Naive thymus-derived CD4-positive, alpha-beta T cell (primary cell): ENCODE measurements at regions not wholly inside any gene's neighbourhood (a gene's known extent, or its start where the extent isn't known, plus 50 kb on each side); places are given as distances from the start of the nearest gene placed in this dataset.

Source experiments
- ATAC-seq: fragments of 150-1000 bp; cut with Tn5 transposase; 2 replicates; pipeline ENCODE4 v1.10.0; 2021; ENCODE audit warnings: mild to moderate bottlenecking, moderate library complexity
- CTCF ChIA-PET: fragments of 350-600 bp; sonication (Branson Sonifier 250); formaldehyde crosslinking; loops from one replicate; lab custom pipeline; 2021; ENCODE audit warnings: antibody characterized with exemption; lab: Charles Lee
- POLR2A ChIA-PET: fragments of 350-600 bp; sonication (Branson Sonifier 250); formaldehyde crosslinking; loops from one replicate; lab custom pipeline; 2021; ENCODE audit warnings: antibody characterized with exemption, inconsistent platforms; lab: Charles Lee
- DNase-seq, 9 donors: peaks; one replicate each; pipeline versions ENCODE4 v3.0.0 to v3.0.0-alpha.2; 2020 to 2022; ENCODE audit warnings: mixed read lengths in 1 of 9
- H3K27ac ChIP-seq: one replicate; pipeline ENCODE4 v1.7.0; 2013; ENCODE audit warnings: mild to moderate bottlenecking, low read depth, low read length, moderate library complexity
- H3K27me3 ChIP-seq, 2 donors: one replicate each; pipeline ENCODE4 v1.7.0; 2013; ENCODE audit warnings: low read length in 2 of 2, mild to moderate bottlenecking in 2 of 2, moderate library complexity in 2 of 2; ENCODE audit not compliant: control insufficient read depth in 2 of 2, insufficient read depth in 2 of 2
- H3K36me3 ChIP-seq, 3 experiments: 1 replicate in 2 of 3; 2 replicates in 1 of 3; pipeline ENCODE4 v1.7.0; 2013; ENCODE audit warnings: low read length in 3 of 3, mild to moderate bottlenecking in 3 of 3, moderate library complexity in 1 of 3; ENCODE audit not compliant: insufficient read depth in 3 of 3, control insufficient read depth in 2 of 3
- H3K4me1 ChIP-seq, 2 donors: one replicate each; pipeline ENCODE4 v1.7.0; 2013; ENCODE audit warnings: low read length in 2 of 2, mild to moderate bottlenecking in 2 of 2, moderate library complexity in 1 of 2; ENCODE audit not compliant: control insufficient read depth in 2 of 2, insufficient read depth in 2 of 2
- H3K4me3 ChIP-seq: 2 replicates; pipeline ENCODE4 v1.7.0; 2013; ENCODE audit warnings: mild to moderate bottlenecking, low read length
- H3K9me3 ChIP-seq, 3 experiments: 1 replicate in 2 of 3; 2 replicates in 1 of 3; pipeline ENCODE4 v1.7.0; 2013; ENCODE audit warnings: low read length in 3 of 3; ENCODE audit not compliant: control insufficient read depth in 2 of 3
- H3K27ac Mint-ChIP-seq, 9 donors: one replicate each; pipeline ENCODE4 v1.8.0; 2020 to 2022; ENCODE audit warnings: mixed read lengths in 9 of 9, mild to moderate bottlenecking in 8 of 9, moderate library complexity in 5 of 9, inconsistent platforms in 2 of 9
- H3K27me3 Mint-ChIP-seq, 5 donors: one replicate each; pipeline ENCODE4 v1.8.0; 2021 to 2022; ENCODE audit warnings: mixed read lengths in 5 of 5, mild to moderate bottlenecking in 1 of 5
- H3K36me3 Mint-ChIP-seq, 5 donors: one replicate each; pipeline ENCODE4 v1.8.0; 2020 to 2022; ENCODE audit warnings: mixed read lengths in 5 of 5, mild to moderate bottlenecking in 3 of 5, inconsistent platforms in 1 of 5
- H3K4me1 Mint-ChIP-seq, 7 donors: one replicate each; pipeline ENCODE4 v1.8.0; 2020 to 2022; ENCODE audit warnings: mixed read lengths in 7 of 7, mild to moderate bottlenecking in 3 of 7, inconsistent platforms in 1 of 7
- H3K4me3 Mint-ChIP-seq, 10 donors: one replicate each; pipeline ENCODE4 v1.8.0; 2020 to 2022; ENCODE audit warnings: mild to moderate bottlenecking in 10 of 10, mixed read lengths in 10 of 10, moderate library complexity in 6 of 10, inconsistent platforms in 2 of 10
- H3K9me3 Mint-ChIP-seq, 11 donors: one replicate each; pipeline ENCODE4 v1.8.0; 2020 to 2022; ENCODE audit warnings: mixed read lengths in 11 of 11, mild to moderate bottlenecking in 4 of 11, inconsistent platforms in 1 of 11, moderate library complexity in 1 of 11
- intact Hi-C, 2 donors: fragments of 100-400 bp; cut with micrococcal nuclease; formaldehyde crosslinking; loops; one replicate each; pipeline ENCODE4 v1.15.1; 2023

DNA sequence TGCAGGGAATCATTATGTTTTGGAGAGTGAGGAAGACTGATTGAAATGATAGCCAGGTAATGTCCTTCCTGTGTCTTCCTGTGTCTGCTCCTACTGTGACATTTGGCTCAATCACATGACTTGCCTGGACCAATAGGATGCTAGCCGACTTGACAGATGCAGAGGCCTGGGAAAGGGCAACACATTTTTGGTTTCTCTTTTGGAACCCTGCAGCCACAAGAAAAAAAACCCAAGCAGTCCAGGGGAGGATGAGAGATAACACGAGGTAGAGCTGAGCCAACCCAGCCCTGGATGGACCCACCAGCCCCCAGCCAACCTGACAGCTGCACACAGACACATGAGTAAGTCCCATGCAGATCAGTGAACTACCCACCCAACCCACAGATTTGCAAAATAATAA, 256.1 kb upstream of the SMARCA2 start:
- Histone ChIP-seq H3K4me1 (no peaks in the 10 kb centered on the region), H3K36me3 (no peaks in the 10 kb centered on the region), H3K27ac (no peak overlapping the region), H3K4me3 (no peak overlapping the region), H3K27me3 (no peaks in the 10 kb centered on the region), H3K9me3 (peaks cover 0 to 4% (median 0%) of the 10 kb centered on the region in 3 experiments)
- ChIA-PET CTCF (no interaction called here), POLR2A (no interaction called here)
- Mint-ChIP-seq H3K9me3 (peaks cover 0 to 22% (median 5%) of the 10 kb centered on the region in 11 donors), H3K27ac (no peak overlapping the region), H3K27me3 (peaks cover 0 to 18% (median 4%) of the 10 kb centered on the region in 5 donors), H3K36me3 (no peaks in the 10 kb centered on the region), H3K4me3 (no peak overlapping the region), H3K4me1 (no peaks in the 10 kb centered on the region)
- ATAC-seq, result no peak
- intact Hi-C loops, result no loop called here
- no peak for DNase-seq

DNA sequence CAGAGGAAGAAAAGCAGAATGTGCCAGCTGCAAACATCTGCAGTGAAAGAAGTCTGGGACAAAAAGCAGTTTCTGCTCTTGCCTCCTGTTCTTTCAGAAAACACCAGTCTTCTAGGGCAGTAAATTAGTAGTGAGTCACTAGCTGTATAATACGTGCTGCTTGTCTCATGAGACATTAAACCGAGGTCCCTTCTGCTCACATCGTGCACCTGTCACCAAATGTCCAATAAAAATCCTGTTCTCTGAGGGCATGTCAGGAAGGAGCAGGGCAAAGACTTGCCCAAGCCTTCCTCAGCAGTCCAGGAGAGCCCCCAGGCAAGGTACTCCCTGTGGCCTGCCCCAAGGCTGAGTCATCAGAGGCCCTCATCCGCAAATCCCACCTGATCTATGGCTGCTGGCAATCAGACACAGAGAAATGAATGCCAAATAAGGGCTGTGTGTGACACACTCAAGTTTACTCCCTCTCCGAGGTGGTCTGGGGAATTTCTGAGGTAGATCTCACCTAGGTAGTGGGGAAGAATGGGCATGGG, 255.3 kb upstream of the SMARCA2 start:
- no peaks in the 10 kb centered on the region for H3K4me1 Mint-ChIP-seq
- H3K27me3 Mint-ChIP-seq, result peaks cover under 1 to 26% (median 4%) of the 10 kb centered on the region in 5 donors
- ChIA-PET POLR2A (no interaction called here), CTCF (no interaction called here)
- Histone ChIP-seq H3K9me3 (peaks cover 0 to 4% (median 0%) of the 10 kb centered on the region in 3 experiments), H3K4me1 (no peaks in the 10 kb centered on the region), H3K4me3 (no peak overlapping the region), H3K36me3 (no peaks in the 10 kb centered on the region), H3K27me3 (no peaks in the 10 kb centered on the region), H3K27ac (no peak overlapping the region)
- ATAC-seq (no peak), DNase-seq (no peak)
- intact Hi-C loops, result no loop called here
- H3K4me3 Mint-ChIP-seq, result no peak overlapping the region
- H3K9me3 Mint-ChIP-seq, result peaks cover 0 to 22% (median 5%) of the 10 kb centered on the region in 11 donors
- no peak overlapping the region for H3K27ac Mint-ChIP-seq
- no peaks in the 10 kb centered on the region for H3K36me3 Mint-ChIP-seq

DNA sequence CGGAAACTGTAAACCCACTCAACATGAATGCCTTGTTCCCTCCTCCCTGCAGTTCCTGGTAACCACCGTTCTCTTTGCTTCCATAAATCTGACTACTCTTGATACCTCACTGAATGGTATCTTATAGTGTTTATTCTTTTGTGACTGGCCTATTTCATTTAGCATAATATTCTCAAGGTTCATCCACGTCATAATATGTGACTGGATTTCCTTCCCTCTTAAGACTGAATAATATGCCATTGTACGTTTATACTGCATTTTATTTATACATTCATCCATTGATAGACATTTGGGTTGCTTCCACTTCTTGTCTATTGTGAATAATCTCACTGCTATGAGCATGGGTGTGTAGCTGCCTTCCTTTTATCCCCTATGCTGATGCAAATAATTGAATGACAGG, 253.3 kb upstream of the SMARCA2 start:
- H3K36me3 Mint-ChIP-seq, result no peaks in the 10 kb centered on the region
- H3K4me3 Mint-ChIP-seq, result no peak overlapping the region
- H3K9me3 ChIP-seq, result peaks cover 0 to 4% (median 0%) of the 10 kb centered on the region in 3 experiments
- no peak for ATAC-seq
- DNase-seq, result no peak
- H3K4me3 ChIP-seq, result no peak overlapping the region
- no peak overlapping the region for H3K27ac Mint-ChIP-seq
- H3K27ac ChIP-seq, result no peak overlapping the region
- H3K36me3 ChIP-seq, result no peaks in the 10 kb centered on the region
- H3K27me3 ChIP-seq, result no peaks in the 10 kb centered on the region
- ChIA-PET POLR2A (no interaction called here), CTCF (no interaction called here)
- peaks cover 2 to 25% (median 8%) of the 10 kb centered on the region in 5 donors for H3K27me3 Mint-ChIP-seq
- H3K4me1 Mint-ChIP-seq, result no peaks in the 10 kb centered on the region
- no peaks in the 10 kb centered on the region for H3K4me1 ChIP-seq
- H3K9me3 Mint-ChIP-seq, result peaks cover 0 to 14% (median 2%) of the 10 kb centered on the region in 11 donors
- intact Hi-C loops, result no loop called here

DNA sequence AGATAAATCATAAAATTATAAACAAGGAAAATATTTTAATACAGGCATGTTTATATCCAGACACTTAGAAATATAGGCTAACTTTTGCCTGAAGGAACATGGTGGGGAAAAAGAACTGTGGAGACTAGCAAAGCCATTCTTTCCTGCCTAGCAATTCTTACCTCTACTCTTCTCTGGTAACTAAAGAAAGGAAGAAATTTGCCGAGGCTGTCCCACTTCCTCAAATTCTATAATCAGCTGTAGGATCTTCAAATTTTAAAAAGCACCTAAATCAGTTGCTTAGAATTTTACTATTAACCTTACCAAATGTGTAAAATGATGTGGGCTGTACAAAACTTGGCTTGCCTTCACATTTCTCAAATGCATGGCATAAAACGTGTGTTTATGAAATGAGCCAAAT, 249.1 kb upstream of the SMARCA2 start:
- Histone ChIP-seq H3K4me1 (no peaks in the 10 kb centered on the region), H3K27ac (no peak overlapping the region), H3K4me3 (no peak overlapping the region), H3K36me3 (no peaks in the 10 kb centered on the region), H3K9me3 (no peaks in the 10 kb centered on the region), H3K27me3 (no peaks in the 10 kb centered on the region)
- DNase-seq (no peak), ATAC-seq (no peak)
- H3K36me3 Mint-ChIP-seq, result no peaks in the 10 kb centered on the region
- no peak overlapping the region for H3K4me3 Mint-ChIP-seq
- intact Hi-C loops, result no loop called here
- POLR2A ChIA-PET, result no interaction called here
- H3K4me1 Mint-ChIP-seq, result peaks cover 0 to 5% (median 0%) of the 10 kb centered on the region in 7 donors
- H3K27ac Mint-ChIP-seq, result no peak overlapping the region
- CTCF ChIA-PET, result no interaction called here
- peaks cover 0 to 7% (median 2%) of the 10 kb centered on the region in 11 donors for H3K9me3 Mint-ChIP-seq
- H3K27me3 Mint-ChIP-seq, result peaks cover 2 to 34% (median 30%) of the 10 kb centered on the region in 5 donors

DNA sequence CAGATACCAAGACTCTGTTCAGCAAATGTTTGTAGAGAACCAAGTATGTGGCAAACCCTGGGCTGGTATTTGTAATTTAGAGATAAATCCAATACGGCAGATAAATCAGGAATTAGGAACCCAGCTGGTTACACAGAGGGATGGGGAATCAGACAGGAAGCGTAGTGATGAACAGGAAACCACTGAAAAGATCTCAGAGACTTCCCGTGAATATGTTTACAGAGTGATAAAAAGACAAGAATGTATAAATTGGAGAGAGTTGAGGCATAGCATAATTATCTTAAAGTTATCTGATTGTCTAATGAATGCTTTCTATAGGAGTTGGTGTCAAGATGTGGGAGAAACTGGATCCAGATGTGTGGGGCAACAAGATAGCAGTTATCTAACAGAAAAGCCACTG, 246.6 kb upstream of the SMARCA2 start:
- Mint-ChIP-seq H3K27ac (no peak overlapping the region), H3K4me3 (no peak overlapping the region), H3K9me3 (peaks cover 0 to 15% (median 4%) of the 10 kb centered on the region in 11 donors), H3K4me1 (peaks cover 0 to 5% (median 0%) of the 10 kb centered on the region in 7 donors), H3K27me3 (peaks cover 2 to 39% (median 30%) of the 10 kb centered on the region in 5 donors), H3K36me3 (peaks cover 0 to 4% (median 0%) of the 10 kb centered on the region in 5 donors)
- Histone ChIP-seq H3K36me3 (no peaks in the 10 kb centered on the region), H3K9me3 (no peaks in the 10 kb centered on the region), H3K4me1 (no peaks in the 10 kb centered on the region), H3K27me3 (no peaks in the 10 kb centered on the region), H3K4me3 (no peak overlapping the region), H3K27ac (no peak overlapping the region)
- intact Hi-C loops, result no loop called here
- no peak for ATAC-seq
- ChIA-PET CTCF (no interaction called here), POLR2A (no interaction called here)
- DNase-seq, result no peak

GRCh38 chr9:1771094-1771789, 243.9 kb upstream of the SMARCA2 start:
- intact Hi-C loops, result no loop called here
- Histone ChIP-seq H3K36me3 (no peaks in the 10 kb centered on the region), H3K9me3 (no peaks in the 10 kb centered on the region), H3K27me3 (no peaks in the 10 kb centered on the region), H3K4me3 (no peak overlapping the region), H3K4me1 (no peaks in the 10 kb centered on the region), H3K27ac (no peak overlapping the region)
- DNase-seq (no peak), ATAC-seq (no peak)
- peaks cover 0 to 15% (median 4%) of the 10 kb centered on the region in 11 donors for H3K9me3 Mint-ChIP-seq
- no peak overlapping the region for H3K4me3 Mint-ChIP-seq
- ChIA-PET POLR2A (no interaction called here), CTCF (interaction anchor here (0.6 kb wide), 1 partner anchor 296 kb away, joined by 4 read pairs; no protein-coding TSS in a partner anchor)
- peaks cover 0 to 46% (median 24%) of the 10 kb centered on the region in 5 donors for H3K27me3 Mint-ChIP-seq
- H3K27ac Mint-ChIP-seq, result no peak overlapping the region
- H3K4me1 Mint-ChIP-seq, result peaks cover 0 to 5% (median 0%) of the 10 kb centered on the region in 7 donors
- H3K36me3 Mint-ChIP-seq, result peaks cover 0 to 4% (median 0%) of the 10 kb centered on the region in 5 donors

DNA sequence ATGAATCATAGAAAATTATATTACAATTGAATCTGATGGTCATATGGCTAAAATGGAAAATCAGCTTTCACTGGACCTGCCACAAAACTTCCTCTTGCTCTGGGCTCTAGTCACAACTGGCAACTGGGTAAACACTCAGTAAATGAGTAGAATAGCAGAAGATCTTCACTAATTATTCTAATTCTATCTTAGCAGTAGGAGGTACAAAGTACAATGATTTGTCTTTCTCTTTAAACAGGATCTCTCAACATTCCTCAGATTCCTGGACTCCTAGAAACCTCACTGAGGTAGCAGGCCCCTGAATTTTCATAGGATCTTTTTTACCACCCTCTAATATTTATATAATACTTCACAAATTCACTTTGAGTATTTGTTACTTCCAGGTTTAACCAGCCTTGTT, 239.9 kb upstream of the SMARCA2 start:
- Mint-ChIP-seq H3K4me1 (no peaks in the 10 kb centered on the region), H3K36me3 (peaks cover 0 to 4% (median 0%) of the 10 kb centered on the region in 5 donors), H3K27ac (no peak overlapping the region), H3K4me3 (no peak overlapping the region), H3K9me3 (peaks cover 0 to 15% (median 4%) of the 10 kb centered on the region in 11 donors), H3K27me3 (peaks cover 0 to 19% (median 0%) of the 10 kb centered on the region in 5 donors)
- Histone ChIP-seq H3K36me3 (no peaks in the 10 kb centered on the region), H3K27ac (no peak overlapping the region), H3K4me3 (no peak overlapping the region), H3K9me3 (no peaks in the 10 kb centered on the region), H3K27me3 (no peaks in the 10 kb centered on the region), H3K4me1 (no peaks in the 10 kb centered on the region)
- ATAC-seq (no peak), DNase-seq (no peak)
- ChIA-PET CTCF (no interaction called here), POLR2A (no interaction called here)
- intact Hi-C loops, result no loop called here
